Right kidney (tissue), 1 donor: ENCODE measurements at regions not wholly inside any gene's neighbourhood (a gene's known extent, or its start where the extent isn't known, plus 50 kb on each side); places are given as distances from the start of the nearest gene placed in this dataset.

ENCODE experiments used
- DNase-seq: peaks from one replicate; pipeline ENCODE4 v3.0.0-alpha.2; 2016

DNA sequence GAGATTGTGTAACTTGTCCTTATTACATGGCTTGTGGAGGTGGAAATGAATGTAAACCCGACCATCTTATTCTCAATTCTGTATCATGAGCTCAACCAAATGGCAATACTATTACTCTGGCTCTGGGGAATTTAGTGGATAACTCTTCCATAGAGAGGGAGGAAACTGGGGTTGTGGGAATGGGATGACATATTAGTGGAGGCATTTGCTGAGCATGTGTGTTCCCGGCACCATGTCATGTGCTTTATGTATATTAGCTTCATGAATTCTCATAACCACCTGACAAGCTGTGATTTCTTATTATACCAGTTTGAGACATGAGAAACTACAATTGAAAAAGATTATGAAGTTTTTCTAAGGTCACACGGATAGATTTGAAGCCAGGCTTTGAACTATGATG is 112.8 kb upstream of the TMEFF2 start:
- DNase-seq, result no peak

DNA sequence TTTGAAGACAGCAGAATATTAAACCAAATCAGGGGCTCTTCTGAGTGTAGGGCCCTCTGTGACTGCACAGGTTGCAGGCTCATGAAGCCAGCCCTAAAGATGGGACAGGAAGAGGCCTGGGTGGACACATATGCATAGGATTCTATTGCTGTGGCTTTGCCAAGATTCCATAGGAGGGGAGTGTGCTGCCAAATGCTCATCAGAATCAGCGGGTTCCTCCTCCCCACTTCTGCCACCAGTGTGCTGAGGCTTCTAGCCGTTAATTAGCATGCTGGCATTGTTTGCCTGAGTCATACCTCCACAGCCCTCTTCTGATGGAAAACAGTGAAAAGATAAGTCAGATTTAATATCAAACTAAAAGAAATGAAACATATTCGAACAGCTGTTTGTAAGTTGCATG is 103.9 kb upstream of the TMEFF2 start:
- DNase-seq, result no peak

GRCh38 chr2:192292478-192292877 is 97.7 kb upstream of the TMEFF2 start:
- DNase-seq, result no peak

GRCh38 chr2:192288295-192288694 is 93.6 kb upstream of the TMEFF2 start:
- no peak for DNase-seq

DNA sequence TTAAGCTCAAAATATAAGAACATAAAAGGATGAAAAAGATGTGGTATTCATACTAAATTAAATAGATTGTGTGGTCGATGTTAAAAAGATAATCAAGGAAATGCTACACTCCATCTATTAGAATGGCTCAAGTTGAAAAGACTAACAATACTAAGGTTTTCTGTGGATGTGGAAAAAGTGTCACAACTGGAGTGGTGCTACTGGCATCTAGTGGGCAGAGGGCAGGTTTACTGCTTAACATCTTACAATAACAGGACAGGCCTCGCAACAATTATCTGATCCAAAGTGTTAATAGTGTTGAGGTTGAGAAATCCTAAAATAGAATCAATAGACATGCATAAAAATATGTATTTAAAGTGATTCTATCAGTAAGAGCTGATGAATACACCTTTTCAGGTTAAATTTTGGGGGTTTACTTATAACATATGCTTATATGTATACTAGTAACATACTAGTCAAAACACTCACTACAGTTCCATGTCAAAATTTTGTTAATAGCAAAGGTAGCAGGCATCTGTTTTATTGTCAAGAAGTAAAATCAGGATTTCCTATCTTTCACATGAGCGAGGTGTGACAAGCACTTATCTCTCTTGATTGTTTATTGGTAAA is 91.5 kb upstream of the TMEFF2 start:
- no peak for DNase-seq

DNA sequence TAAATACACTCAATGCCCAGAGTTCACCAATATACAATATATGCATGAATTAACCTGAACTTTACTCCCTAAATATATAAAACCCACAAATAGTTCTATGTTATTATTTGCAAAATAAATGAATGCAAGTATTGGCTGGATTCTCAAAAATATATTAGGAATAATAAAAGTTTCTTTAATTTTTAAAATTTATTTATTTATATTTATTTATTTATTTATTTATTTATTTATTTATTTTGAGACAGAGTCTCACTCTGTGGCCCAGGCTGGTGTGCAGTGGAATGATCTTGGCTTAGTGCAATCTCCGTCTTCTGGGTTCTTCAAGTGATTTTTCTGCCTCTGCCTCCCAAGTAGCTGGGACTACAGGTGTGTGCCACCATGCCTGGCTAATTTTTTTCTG is 88.7 kb upstream of the TMEFF2 start:
- no peak for DNase-seq

- DNase-seq, result no peak
These were observed 84.0 kb upstream of the TMEFF2 start for GRCh38 chr2:192278701-192279100.

GRCh38 chr2:192277494-192278109 is 82.9 kb upstream of the TMEFF2 start:
- no peak for DNase-seq

GRCh38 chr2:192275632-192276031 is 80.9 kb upstream of the TMEFF2 start:
- DNase-seq, result no peak

DNA sequence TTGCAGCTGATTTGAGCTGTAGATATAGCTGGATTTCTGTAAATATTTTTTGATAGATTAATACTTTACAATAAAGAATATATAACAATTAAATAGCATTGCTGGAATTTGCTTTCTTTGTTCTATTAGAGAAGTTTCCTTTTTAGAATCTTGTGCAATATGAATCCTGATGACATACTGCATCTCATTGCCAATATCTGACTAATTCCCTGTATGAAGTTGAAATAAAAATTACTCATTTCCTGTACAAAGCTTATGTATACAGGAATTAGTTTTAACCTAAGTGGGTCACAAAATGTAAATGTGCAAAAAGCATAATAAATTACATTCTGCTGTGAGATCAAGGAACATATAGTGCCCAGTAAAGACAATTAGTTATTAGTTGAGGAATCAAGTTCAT is 72.8 kb upstream of the TMEFF2 start:
- no peak for DNase-seq

GRCh38 chr2:192265751-192266150 is 71.0 kb upstream of the TMEFF2 start:
- DNase-seq, result no peak

DNA sequence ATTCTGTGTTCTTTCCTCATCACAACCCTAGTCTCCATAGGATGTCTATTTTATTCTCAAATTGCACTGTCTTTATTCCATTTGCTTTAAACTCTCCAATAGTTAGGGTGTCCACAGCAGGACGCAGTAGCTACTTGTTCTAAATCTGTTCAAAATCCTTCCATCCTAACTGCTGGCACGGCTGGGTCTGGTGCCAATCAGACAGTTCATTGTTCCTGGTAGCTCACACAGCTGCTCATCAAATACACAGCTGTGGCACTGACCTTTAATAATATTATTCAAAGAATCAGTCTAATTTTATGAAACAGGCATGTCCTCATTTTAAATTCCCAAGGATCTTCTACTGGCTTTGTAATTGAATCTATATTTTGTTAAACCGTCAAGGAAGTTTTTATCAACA is 59.7 kb upstream of the TMEFF2 start:
- DNase-seq, result no peak

GRCh38 chr2:192253692-192254091 is 59.0 kb upstream of the TMEFF2 start:
- no peak for DNase-seq

- DNase-seq, result no peak
These were observed 56.2 kb upstream of the TMEFF2 start for GRCh38 chr2:192250961-192251360.

DNA sequence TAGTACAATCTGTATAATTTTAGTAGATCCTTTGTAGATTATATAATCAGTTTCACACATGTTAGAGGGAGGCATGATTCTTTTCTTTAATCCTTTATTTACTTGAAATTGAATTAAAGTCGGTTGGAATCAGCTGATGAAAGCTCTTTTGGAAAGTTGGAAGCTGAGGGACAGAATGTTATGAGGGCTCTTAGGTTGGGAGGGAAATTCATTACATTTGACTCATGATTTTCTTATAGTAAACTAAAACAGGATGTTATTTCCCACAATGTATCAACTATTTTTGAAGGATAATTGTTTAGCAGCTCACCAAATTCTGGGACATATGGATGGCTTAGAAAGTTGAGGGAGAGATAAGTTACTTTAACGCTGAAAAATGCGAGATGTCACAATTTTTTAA is 52.7 kb upstream of the TMEFF2 start:
- no peak for DNase-seq

DNA sequence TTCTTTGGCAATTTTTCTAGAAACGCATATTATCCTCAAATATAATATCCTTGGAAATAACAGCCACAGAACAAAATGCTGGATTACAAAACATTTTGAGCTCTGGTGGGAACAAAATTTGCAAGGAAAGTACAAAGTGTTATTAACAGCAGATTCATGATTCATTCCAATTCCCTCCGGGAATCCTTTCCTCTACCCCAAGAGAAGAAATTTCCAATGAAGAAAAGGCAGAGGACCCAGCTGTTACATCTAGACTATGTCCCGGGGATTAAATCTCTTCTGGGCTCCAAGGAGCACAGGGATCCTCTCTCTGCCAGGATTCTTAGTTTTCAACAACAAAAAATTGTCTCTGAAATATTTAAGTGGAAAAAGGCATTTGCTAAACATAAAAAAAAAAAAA is 51.6 kb upstream of the TMEFF2 start:
- DNase-seq, result no peak

GRCh38 chr2:192245329-192245728 is 50.6 kb upstream of the TMEFF2 start:
- no peak for DNase-seq
